Islet precursor cell (in vitro differentiated cells): ENCODE measurements at regions not wholly inside any gene's neighbourhood (a gene's known extent, or its start where the extent isn't known, plus 50 kb on each side); places are given as distances from the start of the nearest gene placed in this dataset.
A peak's percentile ranks its signal among the peaks of the same experiment; 100 is the strongest.
"Not testable (repeated sequence)": the region's sequence is repeated elsewhere in the genome, so short reads cannot be mapped to it uniquely, and the experiment has no call there.

Experiments
- DNase-seq: peaks from one replicate; pipeline ENCODE4 v3.0.0-alpha.2; 2018

GRCh38 chr11:24086921-24087320 is 409.9 kb upstream of the LUZP2 start:
- no peak for DNase-seq

- DNase-seq, result no peak
Measured at GRCh38 chr11:24091594-24091993, 405.3 kb upstream of the LUZP2 start.

GRCh38 chr11:24093375-24093774 is 403.5 kb upstream of the LUZP2 start:
- no peak for DNase-seq

GRCh38 chr11:24108609-24109008 is 388.2 kb upstream of the LUZP2 start:
- no peak for DNase-seq

- DNase-seq, result no peak
Measured at GRCh38 chr11:24122291-24122690, 374.6 kb upstream of the LUZP2 start.

- DNase-seq, result no peak
Measured at GRCh38 chr11:24124876-24125275, 372.0 kb upstream of the LUZP2 start.

- DNase-seq, result no peak
Measured at GRCh38 chr11:24131698-24132097, 365.2 kb upstream of the LUZP2 start.

GRCh38 chr11:24132471-24132870 is 364.4 kb upstream of the LUZP2 start:
- DNase-seq, result no peak

GRCh38 chr11:24134879-24135589 is 361.8 kb upstream of the LUZP2 start:
- no peak for DNase-seq

- no peak for DNase-seq
Measured at GRCh38 chr11:24142062-24142461, 354.8 kb upstream of the LUZP2 start.

GRCh38 chr11:24145411-24145810 is 351.4 kb upstream of the LUZP2 start:
- DNase-seq, result no peak

- no peak for DNase-seq
Measured at GRCh38 chr11:24153337-24153736, 343.5 kb upstream of the LUZP2 start.

- peak; percentile 53 for DNase-seq
Measured at GRCh38 chr11:24155792-24156191, 341.1 kb upstream of the LUZP2 start.

- no peak for DNase-seq
Measured at GRCh38 chr11:24157316-24157715, 339.5 kb upstream of the LUZP2 start.

GRCh38 chr11:24161587-24161986 is 335.3 kb upstream of the LUZP2 start:
- no peak for DNase-seq

GRCh38 chr11:24163146-24163545 is 333.7 kb upstream of the LUZP2 start:
- DNase-seq, result no peak

- DNase-seq, result no peak
Measured at GRCh38 chr11:24163841-24164240, 333.0 kb upstream of the LUZP2 start.

GRCh38 chr11:24171869-24172268 is 325.0 kb upstream of the LUZP2 start:
- DNase-seq, result no peak

- DNase-seq, result peak; percentile 80
Measured at GRCh38 chr11:24181395-24182047, 315.3 kb upstream of the LUZP2 start.

- not testable (repeated sequence) for DNase-seq
Measured at GRCh38 chr11:24185535-24185934, 311.3 kb upstream of the LUZP2 start.

- DNase-seq, result no peak
Measured at GRCh38 chr11:24196733-24197132, 300.1 kb upstream of the LUZP2 start.

- no peak for DNase-seq
Measured at GRCh38 chr11:24198481-24198880, 298.4 kb upstream of the LUZP2 start.

GRCh38 chr11:24199461-24199860 is 297.4 kb upstream of the LUZP2 start:
- no peak for DNase-seq

GRCh38 chr11:24206030-24206429 is 290.8 kb upstream of the LUZP2 start:
- DNase-seq, result no peak

GRCh38 chr11:24206511-24206910 is 290.3 kb upstream of the LUZP2 start:
- DNase-seq, result no peak
